ENCODE measurements at regions not wholly inside any gene's neighbourhood (a gene's known extent, or its start where the extent isn't known, plus 50 kb on each side); places are given as distances from the start of the nearest gene placed in this dataset.

- DNase-seq: no peak
- H3K27ac ChIP-seq (ENCODE audit: low read length in 2 of 2): no peak overlapping the region
- H3K9me3 ChIP-seq (ENCODE audit: control extremely low read depth in 1 of 3, control insufficient read depth in 2 of 3, insufficient read depth in 1 of 3, low read length in 2 of 3): no peaks in the 10 kb centered on the region
- no peaks in the 10 kb centered on the region for H3K36me3 ChIP-seq (replicated peaks in 1 of 2; ENCODE audit: control extremely low read depth in 1 of 2, control insufficient read depth in 1 of 2, extremely low read depth in 1 of 2, insufficient read depth in 2 of 2, low read length in 1 of 2)
- Mint-ChIP-seq H3K4me3 (no peak overlapping the region), H3K27me3 (no peaks in the 10 kb centered on the region), H3K9me3 (ENCODE audit: insufficient read depth) (no peaks in the 10 kb centered on the region), H3K27ac (no peak overlapping the region), H3K4me1 (no peaks in the 10 kb centered on the region)
- WGBS (ENCODE audit: insufficient coverage): 57% methylated on average over 1 of the region's 1 CpG
- TF ChIP-seq CTCF (IDR thresholded peaks at IDR 0.05) (no peak), EZH2 (IDR thresholded peaks at IDR 0.05; ENCODE audit: borderline replicate concordance, insufficient read depth, low read depth, low read length, poor library complexity, severe bottlenecking) (no peak)
- ChIA-PET POLR2A (no interaction called here), CTCF (no interaction called here)
- H3K4me3 ChIP-seq (ENCODE audit: control extremely low read depth in 1 of 5, extremely low read depth in 1 of 5, insufficient read depth in 1 of 5, low read depth in 2 of 5, low read length in 4 of 5): no peak overlapping the region
- no peaks in the 10 kb centered on the region for H3K4me1 ChIP-seq (ENCODE audit: control insufficient read depth in 2 of 2, insufficient read depth in 2 of 2, low read length in 2 of 2)
- H3K4me2 ChIP-seq (replicated peaks; ENCODE audit: low read depth, low read length, poor library complexity, severe bottlenecking): no peak overlapping the region
- no peak overlapping the region for H3K9ac ChIP-seq (ENCODE audit: low read length)
- H3K27me3 ChIP-seq (replicated peaks in 1 of 4; ENCODE audit: control extremely low read depth in 1 of 4, control insufficient read depth in 3 of 4, insufficient read depth in 4 of 4, low read length in 3 of 4): no peaks in the 10 kb centered on the region
- H2AFZ ChIP-seq (ENCODE audit: insufficient read depth, low read depth, low read length, poor library complexity, severe bottlenecking): no peak overlapping the region
- no peaks in the 10 kb centered on the region for H4K20me1 ChIP-seq (ENCODE audit: control insufficient read depth, insufficient read depth, low read length, poor library complexity, severe bottlenecking)
- intact Hi-C loops (cut with micrococcal nuclease): no loop called here
- ATAC-seq (ENCODE audit: low read depth): no peak
- no peaks in the 10 kb centered on the region for H3K79me2 ChIP-seq (ENCODE audit: control insufficient read depth, insufficient read depth, low read length)
Observed at GRCh38 chr18:43372773-43373172, 95.5 kb upstream of the SYT4 start.

- DNase-seq (no peak), ATAC-seq (ENCODE audit: low read depth) (no peak)
- intact Hi-C loops (cut with micrococcal nuclease): no loop called here
- TF ChIP-seq CTCF (IDR thresholded peaks at IDR 0.05) (no peak), EZH2 (IDR thresholded peaks at IDR 0.05; ENCODE audit: borderline replicate concordance, insufficient read depth, low read depth, low read length, poor library complexity, severe bottlenecking) (no peak)
- Histone ChIP-seq H3K36me3 (replicated peaks in 1 of 2; ENCODE audit: control extremely low read depth in 1 of 2, control insufficient read depth in 1 of 2, extremely low read depth in 1 of 2, insufficient read depth in 2 of 2, low read length in 1 of 2) (no peaks in the 10 kb centered on the region), H3K4me2 (replicated peaks; ENCODE audit: low read depth, low read length, poor library complexity, severe bottlenecking) (no peak overlapping the region), H3K9me3 (ENCODE audit: control extremely low read depth in 1 of 3, control insufficient read depth in 2 of 3, insufficient read depth in 1 of 3, low read length in 2 of 3) (no peaks in the 10 kb centered on the region), H2AFZ (ENCODE audit: insufficient read depth, low read depth, low read length, poor library complexity, severe bottlenecking) (no peak overlapping the region), H3K4me1 (ENCODE audit: control insufficient read depth in 2 of 2, insufficient read depth in 2 of 2, low read length in 2 of 2) (no peaks in the 10 kb centered on the region), H3K79me2 (ENCODE audit: control insufficient read depth, insufficient read depth, low read length) (no peaks in the 10 kb centered on the region), H4K20me1 (ENCODE audit: control insufficient read depth, insufficient read depth, low read length, poor library complexity, severe bottlenecking) (no peaks in the 10 kb centered on the region), H3K27me3 (replicated peaks in 1 of 4; ENCODE audit: control extremely low read depth in 1 of 4, control insufficient read depth in 3 of 4, insufficient read depth in 4 of 4, low read length in 3 of 4) (no peaks in the 10 kb centered on the region), H3K4me3 (ENCODE audit: control extremely low read depth in 1 of 5, extremely low read depth in 1 of 5, insufficient read depth in 1 of 5, low read depth in 2 of 5, low read length in 4 of 5) (no peak overlapping the region), H3K27ac (ENCODE audit: low read length in 2 of 2) (no peak overlapping the region), H3K9ac (ENCODE audit: low read length) (no peak overlapping the region)
- H3K27me3 Mint-ChIP-seq: no peaks in the 10 kb centered on the region
- WGBS (ENCODE audit: insufficient coverage): 71% methylated on average over 1 of the region's 4 CpGs
- H3K27ac Mint-ChIP-seq: no peak overlapping the region
- H3K4me1 Mint-ChIP-seq: no peaks in the 10 kb centered on the region
- POLR2A ChIA-PET: no interaction called here
- CTCF ChIA-PET: no interaction called here
- H3K9me3 Mint-ChIP-seq (ENCODE audit: insufficient read depth): no peaks in the 10 kb centered on the region
- no peak overlapping the region for H3K4me3 Mint-ChIP-seq
Observed at GRCh38 chr18:43380104-43380672, 102.9 kb upstream of the SYT4 start.

All from B cell (primary cell).